Heart right ventricle (tissue), 16 donors: ENCODE measurements at regions not wholly inside any gene's neighbourhood (a gene's known extent, or its start where the extent isn't known, plus 50 kb on each side); places are given as distances from the start of the nearest gene placed in this dataset.

Experiments
- ATAC-seq, 8 donors: fragments of 200-7000 bp; cut with Tn5 transposase; one replicate each; pipeline ENCODE4 v1.9.1; 2020; ENCODE audit warnings: mild to moderate bottlenecking in 8 of 8, moderate library complexity in 8 of 8, moderate number of reproducible peaks in 1 of 8
- DNase-seq, 2 donors: peaks; one replicate each; pipeline ENCODE4 v3.0.0-alpha.2; 2020
- H3K27ac ChIP-seq, 10 donors: fragments of 200-600 bp; sonication (generic) in 2 of 10; one replicate each; pipeline versions ENCODE4 v1.5.0 to v1.8.0; 2020 to 2022; ENCODE audit warnings: mild to moderate bottlenecking in 3 of 10
- H3K27me3 ChIP-seq, 7 donors: fragments of 200-600 bp; one replicate each; pipeline ENCODE4 v1.8.0; 2021 to 2022; ENCODE audit warnings: mild to moderate bottlenecking in 2 of 7
- H3K36me3 ChIP-seq, 9 donors: fragments of 200-600 bp; sonication (generic) in 1 of 9; one replicate each; pipeline versions ENCODE4 v1.5.0 to v1.8.0; 2020 to 2022; ENCODE audit warnings: mild to moderate bottlenecking in 2 of 9
- H3K4me1 ChIP-seq, 9 donors: fragments of 200-600 bp; sonication (generic) in 1 of 9; one replicate each; pipeline versions ENCODE4 v1.5.0 to v1.8.0; 2020 to 2022; ENCODE audit warnings: mild to moderate bottlenecking in 4 of 9
- H3K4me3 ChIP-seq, 10 donors: fragments of 200-600 bp; sonication (generic) in 2 of 10; one replicate each; pipeline versions ENCODE4 v1.5.0 to v1.8.0; 2020 to 2022; ENCODE audit warnings: mild to moderate bottlenecking in 7 of 10, moderate library complexity in 2 of 10
- H3K9me3 ChIP-seq, 11 donors: fragments of 200-600 bp in 10 of 11; sonication (generic) in 2 of 11; one replicate each; pipeline versions ENCODE4 v1.5.0 to v1.8.0; 2013 to 2022; ENCODE audit warnings: mild to moderate bottlenecking in 2 of 11, control low read depth in 1 of 11, moderate library complexity in 1 of 11
- CTCF ChIP-seq, 9 donors: fragments of 200-600 bp; sonication (generic) in 2 of 9; IDR thresholded peaks; one replicate each; pipeline versions ENCODE4 v1.5.0 to v1.8.0; 2021 to 2022; ENCODE audit warnings: antibody characterized with exemption in 9 of 9, mild to moderate bottlenecking in 5 of 9, moderate library complexity in 1 of 9
- WGBS, 2 donors: extraction: QIAGEN DNeasy Blood & Tissue Kit; methylation state at CpG; one replicate each; pipeline ENCODE4 v1.1.7; 2013; ENCODE audit warnings: inconsistent platforms in 1 of 2; 5-methylcytosine and 5-hydroxymethylcytosine counted together
- intact Hi-C, 10 donors: fragments of 100-400 bp; cut with DNase I; formaldehyde crosslinking; loops; one replicate each; pipeline versions ENCODE4 v1.11.1 to v1.14.2; 2022
- donor health status: Arrhythmogenic right ventricular cardiomyopathy.
- donor health status: ischemic (EF 13 %, LVEDD 7.1; RV severe dilation, severe dysfunction).
- donor health status: healthy with polysubstance abuse.
- donor health status: DM: no; HTN: yes; CAD: no.
- donor health status: DM: no; HTN: no; CAD: no.
- donor health status: ischemic (EF 25% LVEDD 6.9; RV normal size, moderate dysfunction).
- donor health status: ischemic (EF 25% LVEDD 5.7; RV mildly dilated, moderate dysfunction).
- donor health status: healthy.
- donor health status: DM: yes; HTN: yes; CAD: no.
- donor health status: Ischemic cardiomyopathy.
- donor health status: ischemic (EF 35%, LVEDD 5.7; RV mildly dilated, moderate dysfunction).
- donor health status: nonischemic (EF 11% LVEDD 7.7; RV severe dilation, severe dysfunction).
- donor health status: DM: yes; HTN: yes; CAD: no.
- donor health status: PGD.
- donor health status: ischemic (EF 29% LVEDD 5.4; RV normal size, mild dysfunction).
- donor health status: nonischemic (EF 23%, LVEDD 6.1; RV moderate dilation, normal function).

GRCh38 chr4:107404591-107405300 lies 315.3 kb downstream of the PAPSS1 start:
- H3K27me3 ChIP-seq: no peaks in the 10 kb centered on the region
- no peaks in the 10 kb centered on the region for H3K9me3 ChIP-seq
- intact Hi-C loops: no loop called here
- no peak overlapping the region for H3K4me3 ChIP-seq
- ATAC-seq: no peak
- no peak overlapping the region for H3K27ac ChIP-seq
- H3K36me3 ChIP-seq: no peaks in the 10 kb centered on the region
- WGBS, 2 donors: 76 to 80% methylated on average over 6 of the region's 6 CpGs
- no peaks in the 10 kb centered on the region for H3K4me1 ChIP-seq
- DNase-seq: no peak
- no peak for TF ChIP-seq CTCF (IDR thresholded peaks at IDR 0.05)

DNA sequence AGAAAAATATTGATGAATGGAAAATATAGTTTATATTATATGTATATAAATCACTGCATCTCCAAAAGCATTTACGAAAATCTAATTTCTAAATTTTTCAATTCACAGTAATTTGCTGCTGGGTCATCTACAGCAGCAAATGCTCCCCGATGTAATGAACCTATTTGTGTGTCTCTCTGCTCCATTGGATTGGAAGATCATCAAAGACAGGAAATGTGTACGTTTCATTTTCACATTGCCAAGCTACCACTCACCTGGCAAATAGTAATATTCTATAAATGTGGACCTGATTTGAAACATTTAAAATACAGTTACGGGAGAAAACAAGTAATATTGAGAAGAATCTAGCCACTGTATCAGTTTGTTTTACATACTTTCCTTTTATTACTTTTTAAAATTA lies 317.7 kb downstream of the PAPSS1 start:
- intact Hi-C loops: no loop called here
- Histone ChIP-seq H3K36me3 (no peaks in the 10 kb centered on the region), H3K9me3 (no peaks in the 10 kb centered on the region), H3K4me3 (no peak overlapping the region), H3K27me3 (no peaks in the 10 kb centered on the region), H3K27ac (no peak overlapping the region), H3K4me1 (no peaks in the 10 kb centered on the region)
- ATAC-seq (no peak), DNase-seq (no peak)
- TF ChIP-seq CTCF (IDR thresholded peaks at IDR 0.05): no peak
- WGBS, 2 donors: 68 to 74% methylated on average over 4 of the region's 4 CpGs

DNA sequence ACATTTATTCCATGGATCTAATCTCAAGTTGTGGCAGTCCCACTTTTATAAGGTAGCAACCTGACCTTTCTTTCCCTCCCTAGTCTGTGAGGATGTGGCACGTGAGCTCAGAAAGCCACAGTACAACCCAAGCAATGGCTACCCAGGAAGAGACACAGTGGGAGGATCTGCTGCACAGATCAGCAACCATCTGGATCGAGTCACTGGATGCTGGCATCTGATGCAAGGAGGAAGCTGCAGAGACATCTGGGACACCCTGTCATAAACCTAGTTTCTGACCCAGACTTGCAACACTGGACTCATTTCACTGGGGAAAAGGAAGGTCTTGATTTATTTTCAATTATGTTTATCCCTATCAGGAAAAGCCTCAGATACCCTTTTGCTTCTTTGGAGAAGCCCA lies 327.1 kb downstream of the PAPSS1 start:
- Histone ChIP-seq H3K4me3 (no peak overlapping the region), H3K36me3 (no peaks in the 10 kb centered on the region), H3K27ac (no peak overlapping the region), H3K27me3 (no peaks in the 10 kb centered on the region), H3K4me1 (no peaks in the 10 kb centered on the region), H3K9me3 (no peaks in the 10 kb centered on the region)
- DNase-seq (no peak), ATAC-seq (peak in 2 of 8 donors; percentile 35 to 46)
- 40 to 48% methylated on average over 2 of the region's 2 CpGs for WGBS, 2 donors
- intact Hi-C loops: no loop called here
- no peak for TF ChIP-seq CTCF (IDR thresholded peaks at IDR 0.05)

GRCh38 chr4:107392380-107392779 lies 327.7 kb downstream of the PAPSS1 start:
- no peak overlapping the region for H3K27ac ChIP-seq
- H3K36me3 ChIP-seq: no peaks in the 10 kb centered on the region
- intact Hi-C loops: no loop called here
- WGBS, 2 donors: 78 to 85% methylated on average over 3 of the region's 3 CpGs
- H3K27me3 ChIP-seq: no peaks in the 10 kb centered on the region
- H3K9me3 ChIP-seq: no peaks in the 10 kb centered on the region
- no peak for ATAC-seq
- DNase-seq: no peak
- no peak for TF ChIP-seq CTCF (IDR thresholded peaks at IDR 0.05)
- no peak overlapping the region for H3K4me3 ChIP-seq
- H3K4me1 ChIP-seq: no peaks in the 10 kb centered on the region
